Astrocyte (in vitro differentiated cells and primary cell): ENCODE measurements at regions not wholly inside any gene's neighbourhood (a gene's known extent, or its start where the extent isn't known, plus 50 kb on each side); places are given as distances from the start of the nearest gene placed in this dataset.

Experiments
- CTCF ChIP-seq: IDR thresholded peaks from 2 replicates; pipeline ENCODE4 v1.5.1; 2011; ENCODE audit warnings: low read depth, mild to moderate bottlenecking, inconsistent platforms, low read length, moderate library complexity; ENCODE audit not compliant: insufficient read depth
- EZH2 ChIP-seq: IDR thresholded peaks from 2 replicates; pipeline ENCODE4 v1.6.1; 2012; ENCODE audit warnings: mild to moderate bottlenecking, low read length, inconsistent platforms; ENCODE audit not compliant: insufficient read depth

- TF ChIP-seq CTCF (no peak), EZH2 (no peak)
Observed at GRCh38 chr22:44392446-44392921, 79.7 kb upstream of the SHISAL1 start.
